Lower lobe of right lung (tissue), 2 donors: ENCODE measurements at regions not wholly inside any gene's neighbourhood (a gene's known extent, or its start where the extent isn't known, plus 50 kb on each side); places are given as distances from the start of the nearest gene placed in this dataset.

Source experiments
- ATAC-seq, 2 donors: fragments of 200-7000 bp; cut with Tn5 transposase; one replicate each; pipeline ENCODE4 v1.9.1; 2020 to 2022; ENCODE audit warnings: mild to moderate bottlenecking in 2 of 2, moderate library complexity in 2 of 2
- DNase-seq: peaks from one replicate; pipeline ENCODE4 v3.0.0-alpha.2; 2020
- H3K27ac ChIP-seq: fragments of 200-600 bp; one replicate; pipeline ENCODE4 v1.8.0; 2022
- H3K27me3 ChIP-seq: fragments of 200-600 bp; one replicate; pipeline ENCODE4 v1.8.0; 2022; ENCODE audit warnings: low read depth
- H3K36me3 ChIP-seq: fragments of 200-600 bp; one replicate; pipeline ENCODE4 v1.8.0; 2022; ENCODE audit warnings: mild to moderate bottlenecking
- H3K4me1 ChIP-seq: fragments of 200-600 bp; one replicate; pipeline ENCODE4 v1.8.0; 2022
- H3K4me3 ChIP-seq: fragments of 200-600 bp; one replicate; pipeline ENCODE4 v1.8.0; 2022; ENCODE audit warnings: mild to moderate bottlenecking
- H3K9me3 ChIP-seq: fragments of 200-600 bp; one replicate; pipeline ENCODE4 v1.8.0; 2022
- CTCF ChIP-seq: fragments of 200-600 bp; IDR thresholded peaks from one replicate; pipeline ENCODE4 v1.8.0; 2022; ENCODE audit warnings: antibody characterized with exemption, mild to moderate bottlenecking
- intact Hi-C: fragments of 100-400 bp; cut with DNase I; formaldehyde crosslinking; loops from one replicate; pipeline ENCODE4 v1.11.0; 2022
- donor health status: DM: no; HTN: yes; CAD: no; lungs with severe emphysema.

DNA sequence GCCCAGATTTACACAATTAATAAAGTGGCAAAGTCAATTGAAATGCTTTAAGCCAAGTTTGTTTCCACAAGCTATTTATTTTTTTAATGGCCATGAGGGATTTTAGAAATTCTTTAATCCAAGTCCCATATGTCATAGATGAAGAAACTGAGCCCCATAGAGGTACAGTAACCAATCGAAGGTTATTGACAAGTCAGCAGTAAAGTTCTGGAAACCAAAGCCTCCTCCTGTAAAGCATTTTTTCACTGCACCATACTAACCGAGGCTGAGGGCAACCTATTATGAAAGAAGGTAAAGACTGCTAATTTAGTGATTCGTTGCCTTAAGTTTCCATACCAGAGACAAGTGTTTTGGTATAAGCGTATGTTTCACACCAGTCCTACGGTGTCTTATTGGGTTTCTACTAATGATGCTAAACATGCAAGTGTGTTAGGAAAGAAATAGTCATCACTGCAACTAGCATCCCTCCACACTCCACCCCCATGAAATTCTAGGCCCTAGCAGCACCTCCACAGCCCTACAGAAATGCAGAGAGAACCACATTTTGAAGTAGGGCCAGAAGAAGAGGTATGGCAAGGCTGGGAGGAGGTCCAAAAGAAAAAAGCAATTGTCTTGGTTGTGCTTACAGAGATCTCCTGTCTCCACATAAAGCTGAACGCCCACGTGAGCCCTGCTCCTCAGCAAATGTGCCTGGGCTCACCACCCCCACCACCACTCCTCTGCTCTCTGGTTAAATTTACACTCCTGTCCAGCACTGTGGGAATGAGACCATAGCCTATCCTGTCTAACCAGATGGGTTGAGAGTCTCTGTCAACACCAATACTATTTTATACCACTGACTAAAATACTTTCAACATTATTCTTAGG is 271.1 kb upstream of the G2E3 start:
- ATAC-seq (no peak), DNase-seq (no peak)
- intact Hi-C loops: no loop called here
- no peaks in the 10 kb centered on the region for H3K9me3 ChIP-seq
- no peak for TF ChIP-seq CTCF
- H3K4me3 ChIP-seq: no peak overlapping the region
- H3K27ac ChIP-seq: no peak overlapping the region
- no peaks in the 10 kb centered on the region for H3K4me1 ChIP-seq
- H3K27me3 ChIP-seq: no peaks in the 10 kb centered on the region
- H3K36me3 ChIP-seq: no peaks in the 10 kb centered on the region

- no peaks in the 10 kb centered on the region for H3K9me3 ChIP-seq
- DNase-seq: no peak
- H3K4me1 ChIP-seq: no peaks in the 10 kb centered on the region
- intact Hi-C loops: no loop called here
- no peaks in the 10 kb centered on the region for H3K27me3 ChIP-seq
- H3K4me3 ChIP-seq: no peak overlapping the region
- TF ChIP-seq CTCF: no peak
- H3K27ac ChIP-seq: no peak overlapping the region
- ATAC-seq: no peak
- H3K36me3 ChIP-seq: no peaks in the 10 kb centered on the region
These were observed 269.0 kb upstream of the G2E3 start for GRCh38 chr14:30290001-30290400.

DNA sequence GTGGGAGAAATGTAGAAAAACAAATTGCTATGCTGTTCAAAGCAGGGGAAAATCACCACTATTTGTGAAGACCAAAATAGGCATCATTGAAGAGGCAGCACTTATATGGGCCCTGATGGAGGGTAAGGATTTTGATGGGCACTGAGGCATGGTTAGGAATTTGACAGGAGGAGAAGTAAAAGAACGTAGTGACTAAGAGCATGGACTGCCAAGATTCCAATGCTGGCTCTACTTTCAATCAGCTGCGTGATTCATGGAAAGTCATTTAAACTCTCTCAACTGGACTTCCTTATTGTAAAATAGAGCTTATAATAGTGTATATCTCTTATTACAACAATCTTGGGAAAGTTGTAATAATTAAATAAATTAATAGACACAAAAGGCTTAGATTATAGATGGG is 267.7 kb upstream of the G2E3 start:
- intact Hi-C loops: no loop called here
- no peak for TF ChIP-seq CTCF

GRCh38 chr14:30292541-30292940 is 266.4 kb upstream of the G2E3 start:
- Histone ChIP-seq H3K4me3 (no peak overlapping the region), H3K27ac (no peak overlapping the region), H3K27me3 (no peaks in the 10 kb centered on the region), H3K4me1 (no peaks in the 10 kb centered on the region), H3K36me3 (no peaks in the 10 kb centered on the region), H3K9me3 (no peaks in the 10 kb centered on the region)
- no peak for DNase-seq
- TF ChIP-seq CTCF: no peak
- ATAC-seq: no peak
- intact Hi-C loops: no loop called here

More for the DNA sequence above, 267.7 kb upstream of the G2E3 start:
- DNase-seq (no peak), ATAC-seq (no peak)
- Histone ChIP-seq H3K36me3 (no peaks in the 10 kb centered on the region), H3K4me1 (no peaks in the 10 kb centered on the region), H3K27me3 (no peaks in the 10 kb centered on the region), H3K4me3 (no peak overlapping the region), H3K9me3 (no peaks in the 10 kb centered on the region), H3K27ac (no peak overlapping the region)

DNA sequence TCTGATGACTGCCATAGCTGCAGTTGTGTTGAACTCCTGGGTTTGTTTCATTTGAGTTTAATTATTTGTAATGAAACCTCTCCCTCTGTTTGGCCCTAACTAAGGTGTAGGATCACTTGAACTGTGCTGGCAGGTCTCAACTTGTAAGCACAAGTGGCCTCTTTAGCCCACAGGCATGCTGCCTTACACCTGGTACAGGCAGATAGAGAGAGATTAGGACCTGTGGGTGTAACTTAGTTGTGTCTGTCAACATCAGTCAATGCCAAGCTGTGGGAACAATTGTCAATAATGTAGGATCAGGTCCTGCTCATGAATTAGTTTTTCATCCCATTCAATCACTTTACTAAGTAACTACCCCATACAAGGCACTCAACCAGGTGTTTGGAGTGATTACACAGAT is 263.0 kb upstream of the G2E3 start:
- H3K27me3 ChIP-seq: no peaks in the 10 kb centered on the region
- DNase-seq (peak; percentile 48), ATAC-seq (peak; percentile 88 to 91)
- H3K36me3 ChIP-seq: no peaks in the 10 kb centered on the region
- H3K4me3 ChIP-seq: no peak overlapping the region
- H3K9me3 ChIP-seq: no peaks in the 10 kb centered on the region
- no peak overlapping the region for H3K27ac ChIP-seq
- intact Hi-C loops: no loop called here
- H3K4me1 ChIP-seq: peaks cover 10% of the 10 kb centered on the region
- no peak for TF ChIP-seq CTCF
